ENCODE measurements at regions not wholly inside any gene's neighbourhood (a gene's known extent, or its start where the extent isn't known, plus 50 kb on each side); places are given as distances from the start of the nearest gene placed in this dataset.

GRCh38 chr3:193939527-193939926 is 196.4 kb upstream of the HES1 start:
- FAIRE-seq (no peak), DNase-seq (ENCODE audit: low read depth, low spot score) (no peak)
- H3K4me2 ChIP-seq (ENCODE audit: control insufficient read depth, extremely low read depth, insufficient read depth, low read depth, low read length) = no peak overlapping the region
- H3K9ac ChIP-seq (ENCODE audit: control insufficient read depth, extremely low read depth, insufficient read depth, low read length) = no peak overlapping the region
- no peaks in the 10 kb centered on the region for H4K20me1 ChIP-seq (ENCODE audit: control insufficient read depth, extremely low read depth, insufficient read depth, low read length)
- no peak overlapping the region for H3K27ac ChIP-seq (ENCODE audit: control insufficient read depth, insufficient read depth, low read length)
- no peaks in the 10 kb centered on the region for H3K79me2 ChIP-seq (ENCODE audit: control insufficient read depth, insufficient read depth, low read length)
- H3K4me1 ChIP-seq (ENCODE audit: control insufficient read depth, extremely low read depth, insufficient read depth, low read length) = no peaks in the 10 kb centered on the region
- H2AFZ ChIP-seq (ENCODE audit: control insufficient read depth, low read length) = no peak overlapping the region
- no peak overlapping the region for H3K4me3 ChIP-seq (ENCODE audit: control insufficient read depth in 2 of 3, extremely low read depth in 1 of 3, insufficient read depth in 2 of 3, low read depth in 1 of 3, low read length in 3 of 3)
- no peaks in the 10 kb centered on the region for H3K36me3 ChIP-seq (ENCODE audit: control insufficient read depth in 2 of 2, extremely low read depth in 1 of 2, insufficient read depth in 2 of 2, low read length in 2 of 2)
- H3K9me1 ChIP-seq (ENCODE audit: control insufficient read depth, extremely low read depth, insufficient read depth, low read length) = no peaks in the 10 kb centered on the region
- dilution Hi-C loops (cut with MboI; ENCODE audit: extremely low pct_ligation_motif_present, low sequenced_read_pairs) = no loop called here
- H3K9me3 ChIP-seq (ENCODE audit: control insufficient read depth, low read depth, low read length) = no peaks in the 10 kb centered on the region
- TF ChIP-seq EZH2 (IDR thresholded peaks at IDR 0.05; ENCODE audit: low read length) (no peak), CTCF (optimal IDR thresholded peaks at IDR 0.05 in 1 of 3, IDR thresholded peaks at IDR 0.05 in 1 of 3, conservative IDR thresholded peaks at IDR 0.05 in 1 of 3; ENCODE audit: extremely low read depth in 1 of 3, insufficient read depth in 2 of 3, low read length in 3 of 3) (no peak)
- H3K27me3 ChIP-seq (ENCODE audit: control insufficient read depth, extremely low read depth, insufficient read depth, low read length) = peaks cover 5% of the 10 kb centered on the region

- no peak for FAIRE-seq
- Histone ChIP-seq H3K4me1 (ENCODE audit: control insufficient read depth, extremely low read depth, insufficient read depth, low read length) (no peaks in the 10 kb centered on the region), H3K4me2 (ENCODE audit: control insufficient read depth, extremely low read depth, insufficient read depth, low read depth, low read length) (no peak overlapping the region), H4K20me1 (ENCODE audit: control insufficient read depth, extremely low read depth, insufficient read depth, low read length) (no peaks in the 10 kb centered on the region), H3K36me3 (ENCODE audit: control insufficient read depth in 2 of 2, extremely low read depth in 1 of 2, insufficient read depth in 2 of 2, low read length in 2 of 2) (no peaks in the 10 kb centered on the region), H3K9me1 (ENCODE audit: control insufficient read depth, extremely low read depth, insufficient read depth, low read length) (no peaks in the 10 kb centered on the region), H2AFZ (ENCODE audit: control insufficient read depth, low read length) (no peak overlapping the region), H3K79me2 (ENCODE audit: control insufficient read depth, insufficient read depth, low read length) (no peaks in the 10 kb centered on the region), H3K4me3 (ENCODE audit: control insufficient read depth in 2 of 3, extremely low read depth in 1 of 3, insufficient read depth in 2 of 3, low read depth in 1 of 3, low read length in 3 of 3) (no peak overlapping the region), H3K9ac (ENCODE audit: control insufficient read depth, extremely low read depth, insufficient read depth, low read length) (no peak overlapping the region), H3K27ac (ENCODE audit: control insufficient read depth, insufficient read depth, low read length) (no peak overlapping the region), H3K9me3 (ENCODE audit: control insufficient read depth, low read depth, low read length) (no peaks in the 10 kb centered on the region), H3K27me3 (ENCODE audit: control insufficient read depth, extremely low read depth, insufficient read depth, low read length) (peaks cover 9% of the 10 kb centered on the region)
- TF ChIP-seq EZH2 (IDR thresholded peaks at IDR 0.05; ENCODE audit: low read length) = no peak
- no peak for TF ChIP-seq CTCF (optimal IDR thresholded peaks at IDR 0.05 in 1 of 3, IDR thresholded peaks at IDR 0.05 in 1 of 3, conservative IDR thresholded peaks at IDR 0.05 in 1 of 3; ENCODE audit: extremely low read depth in 1 of 3, insufficient read depth in 2 of 3, low read length in 3 of 3)
- DNase-seq (ENCODE audit: low read depth, low spot score) = no peak
- dilution Hi-C loops (cut with MboI; ENCODE audit: extremely low pct_ligation_motif_present, low sequenced_read_pairs) = no loop called here
Measured at GRCh38 chr3:193940526-193940925, 195.4 kb upstream of the HES1 start.

All from keratinocyte (primary cell).